IMR-90 (cell line): ENCODE measurements at regions not wholly inside any gene's neighbourhood (a gene's known extent, or its start where the extent isn't known, plus 50 kb on each side); places are given as distances from the start of the nearest gene placed in this dataset.

Source experiments
- ATAC-seq: fragments of 200-7000 bp; cut with Tn5 transposase; 2 replicates; pipeline ENCODE4 v1.9.1; 2020; ENCODE audit warnings: low read depth, mild to moderate bottlenecking, moderate library complexity
- BruUV-seq: library from RNA; stranded (reverse); fragments of 400-500 nt; replicated peaks from 2 replicates; lab custom pipeline; 2021; lab: Mats Ljungman, UMichigan
- CTCF ChIA-PET: fragments of 300-600 bp; formaldehyde crosslinking; extraction: SDS; loops from one replicate; lab custom pipeline; 2021; ENCODE audit warnings: antibody characterized with exemption; lab: Yijun Ruan, JAX
- POLR2A ChIA-PET: fragments of 300-600 bp; sonication (Branson Sonifier 250); formaldehyde crosslinking; loops from one replicate; lab custom pipeline; 2022; ENCODE audit warnings: antibody characterized with exemption; ENCODE audit not compliant: unreplicated experiment; lab: Charles Lee
- DNase-seq: peaks from one replicate; pipeline ENCODE4 v3.0.0; 2013
- H2AFZ ChIP-seq: replicated peaks from 2 replicates; pipeline ENCODE3; 2013; ENCODE audit warnings: low read length, mild to moderate bottlenecking; ENCODE audit not compliant: poor library complexity
- H2AK5ac ChIP-seq: 2 replicates; pipeline ENCODE4 v1.6.1; 2013; ENCODE audit warnings: low read depth, low read length, inconsistent platforms
- H2AK9ac ChIP-seq: replicated peaks from 2 replicates; pipeline ENCODE3; 2013; ENCODE audit warnings: mild to moderate bottlenecking, low read depth, low read length, moderate library complexity; ENCODE audit not compliant: poor library complexity
- H2BK120ac ChIP-seq: 2 replicates; pipeline ENCODE4 v1.6.1; 2013; ENCODE audit warnings: low read depth, low read length, inconsistent platforms
- H2BK15ac ChIP-seq: 3 replicates; pipeline ENCODE4 v1.6.1; 2013; ENCODE audit warnings: low read depth, low read length, inconsistent platforms
- H2BK20ac ChIP-seq: 2 replicates; pipeline ENCODE4 v1.6.1; 2013; ENCODE audit warnings: low read depth, mild to moderate bottlenecking, inconsistent platforms, low read length, moderate library complexity
- H2BK5ac ChIP-seq: 2 replicates; pipeline ENCODE4 v1.6.1; 2013; ENCODE audit warnings: mild to moderate bottlenecking, low read depth, low read length, inconsistent platforms; ENCODE audit not compliant: poor library complexity, severe bottlenecking
- H3K14ac ChIP-seq: replicated peaks from 2 replicates; pipeline ENCODE4 v1.6.1; 2013; ENCODE audit warnings: low read depth, low read length, inconsistent platforms
- H3K18ac ChIP-seq: 2 replicates; pipeline ENCODE4 v1.6.1; 2013; ENCODE audit warnings: low read depth, low read length, control low read depth
- H3K23ac ChIP-seq: 2 replicates; pipeline ENCODE4 v1.6.1; 2013; ENCODE audit warnings: low read depth, low read length, inconsistent platforms
- H3K27ac ChIP-seq: 2 replicates; pipeline ENCODE4 v1.5.1; 2013; ENCODE audit warnings: mild to moderate bottlenecking, control low read depth, low read length; ENCODE audit not compliant: insufficient read depth
- H3K27me3 ChIP-seq: 2 replicates; pipeline ENCODE4 v1.6.1; 2013; ENCODE audit warnings: low read length; ENCODE audit not compliant: control insufficient read depth, insufficient read depth
- H3K36me3 ChIP-seq: 2 replicates; pipeline ENCODE4 v1.6.1; 2013; ENCODE audit warnings: low read length, mixed read lengths; ENCODE audit not compliant: control insufficient read depth, insufficient read depth
- H3K4ac ChIP-seq: 2 replicates; pipeline ENCODE4 v1.6.1; 2013; ENCODE audit warnings: low read depth, low read length, inconsistent platforms
- H3K4me1 ChIP-seq: 2 replicates; pipeline ENCODE4 v1.6.1; 2013; ENCODE audit warnings: low read length, mixed read lengths; ENCODE audit not compliant: control insufficient read depth, insufficient read depth
- H3K4me2 ChIP-seq: 2 replicates; pipeline ENCODE4 v1.6.1; 2013; ENCODE audit warnings: low read depth, mild to moderate bottlenecking, control low read depth, low read length, moderate library complexity
- H3K4me3 ChIP-seq: 2 replicates; pipeline ENCODE4 v1.5.1; 2013; ENCODE audit warnings: low read depth, mild to moderate bottlenecking, control low read depth, low read length, moderate library complexity; ENCODE audit not compliant: insufficient read depth
- H3K56ac ChIP-seq: 2 replicates; pipeline ENCODE4 v1.6.1; 2013; ENCODE audit warnings: low read length, inconsistent platforms; ENCODE audit not compliant: insufficient read depth; ENCODE audit errors: extremely low read depth
- H3K79me1 ChIP-seq, 2 experiments: 2 replicates each; pipeline ENCODE4 v1.6.1; 2013; ENCODE audit warnings: low read length in 2 of 2, inconsistent platforms in 1 of 2, low read depth in 1 of 2
- H3K9ac ChIP-seq: 2 replicates; pipeline ENCODE4 v1.6.1; 2013; ENCODE audit warnings: low read depth, low read length, control low read depth
- H3K9me1 ChIP-seq: 2 replicates; pipeline ENCODE4 v1.6.1; 2013; ENCODE audit warnings: low read length, inconsistent platforms; ENCODE audit not compliant: insufficient read depth
- H3K9me3 ChIP-seq: 2 replicates; pipeline ENCODE4 v1.6.1; 2013; ENCODE audit warnings: low read length; ENCODE audit not compliant: control insufficient read depth, insufficient read depth
- H4K20me1 ChIP-seq: 2 replicates; pipeline ENCODE4 v1.6.1; 2013; ENCODE audit warnings: low read length, inconsistent platforms; ENCODE audit not compliant: insufficient read depth
- H4K5ac ChIP-seq: 2 replicates; pipeline ENCODE4 v1.6.1; 2013; ENCODE audit warnings: mild to moderate bottlenecking, low read depth, low read length, control low read depth
- H4K8ac ChIP-seq, 2 experiments: 2 replicates each; pipeline ENCODE4 v1.6.1; 2013; ENCODE audit warnings: low read depth in 2 of 2, low read length in 2 of 2, control low read depth in 1 of 2, inconsistent platforms in 1 of 2
- H4K91ac ChIP-seq: 2 replicates; pipeline ENCODE4 v1.6.1; 2013; ENCODE audit warnings: low read depth, low read length, inconsistent platforms; ENCODE audit not compliant: insufficient read depth
- CHD1 ChIP-seq: IDR thresholded peaks from 2 replicates; pipeline ENCODE4 v1.6.1; 2012; ENCODE audit warnings: low read depth, low read length, improper control_type of control experiment
- FOS ChIP-seq: fragments of 150-350 bp; IDR thresholded peaks from 2 replicates; pipeline ENCODE4 v1.6.1; 2016; ENCODE audit warnings: low read depth, low read length
- MAFK ChIP-seq: IDR thresholded peaks from 2 replicates; pipeline ENCODE4 v1.6.1; 2012; ENCODE audit warnings: low read depth, low read length, improper control_type of control experiment
- MAZ ChIP-seq: IDR thresholded peaks from 2 replicates; pipeline ENCODE4 v1.6.1; 2012; ENCODE audit warnings: low read depth, mild to moderate bottlenecking, low read length, improper control_type of control experiment, moderate library complexity, borderline replicate concordance
- NFE2L2 ChIP-seq: fragments of 150-350 bp; IDR thresholded peaks from 2 replicates; pipeline ENCODE4 v1.6.1; 2016; ENCODE audit warnings: low read depth, mild to moderate bottlenecking, low read length
- RAD21 ChIP-seq: IDR thresholded peaks from 2 replicates; pipeline ENCODE4 v1.6.1; 2012; ENCODE audit warnings: low read length, improper control_type of control experiment
- USF2 ChIP-seq: fragments of 150-350 bp; IDR thresholded peaks from 2 replicates; pipeline ENCODE4 v1.6.1; 2017; ENCODE audit warnings: mild to moderate bottlenecking, antibody characterized with exemption, low read length, low read depth
- WGBS, 2 experiments: methylation state at CpG; one replicate each; pipeline versions ENCODE4 v1.1.5 to v1.1.7; 2013; ENCODE audit warnings: missing lambda C conversion rate in 2 of 2; ENCODE audit not compliant: insufficient read length in 1 of 2; ENCODE audit errors: extremely low coverage in 2 of 2; 5-methylcytosine and 5-hydroxymethylcytosine counted together
- dilution Hi-C: fragments of 300-500 bp; cut with HindIII; formaldehyde crosslinking; loops from one replicate; pipeline ENCODE4 v1.14.3; 2018; ENCODE audit warnings: low sequenced_read_pairs; ENCODE audit not compliant: unreplicated experiment
- in situ Hi-C: fragments of 300-500 bp; cut with MboI; formaldehyde crosslinking; loops from 3 replicates; pipeline ENCODE4 v1.14.3; 2019; ENCODE audit warnings: low sequenced_read_pairs, inconsistent platforms, mixed read lengths
- intact Hi-C: fragments of 100-400 bp; cut with micrococcal nuclease; formaldehyde crosslinking; loops from 2 replicates; pipeline ENCODE4 v1.10.0; 2022

DNA sequence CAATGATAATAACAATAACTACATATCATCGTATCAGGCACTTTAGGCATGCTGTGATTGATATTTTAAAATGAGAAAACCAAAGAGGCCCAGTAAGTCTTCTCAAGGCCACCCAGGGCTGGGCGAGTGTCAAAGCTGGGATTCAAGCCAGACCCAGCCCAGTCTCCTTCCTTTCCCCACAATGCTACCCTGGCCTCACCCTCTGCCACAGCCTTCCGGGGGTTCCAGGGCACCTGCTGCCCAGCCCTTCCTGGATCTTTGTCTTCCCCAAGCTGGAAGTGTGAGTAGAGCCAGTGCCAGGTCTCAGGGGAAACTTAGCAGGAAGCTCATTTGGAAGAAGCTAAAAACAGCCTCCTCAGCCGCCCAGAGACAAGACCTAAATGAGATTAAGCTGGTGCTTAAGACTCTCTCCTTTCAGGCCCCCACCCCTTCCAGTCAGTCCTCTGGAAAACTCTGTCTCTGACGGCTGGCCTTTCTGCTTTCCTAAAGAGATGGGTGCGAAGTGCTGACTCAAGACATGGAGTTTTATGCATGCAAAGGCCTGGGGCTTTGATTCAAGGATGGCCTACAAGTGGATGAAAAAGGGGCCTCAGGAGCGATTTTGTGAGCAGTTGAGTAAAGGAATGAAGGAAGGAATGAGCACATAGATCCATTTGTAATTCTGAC, 184.2 kb downstream of the KCNA5 start:
- Histone ChIP-seq H4K8ac (no peak overlapping the region), H4K91ac (no peak overlapping the region), H3K9ac (no peak overlapping the region), H3K27me3 (peaks cover 3% of the 10 kb centered on the region), H3K36me3 (no peaks in the 10 kb centered on the region), H3K4me2 (no peak overlapping the region), H3K4me3 (no peak overlapping the region), H3K14ac (no peak overlapping the region), H3K27ac (no peak overlapping the region), H2AK5ac (no peak overlapping the region), H2BK15ac (no peak overlapping the region), H3K9me1 (no peaks in the 10 kb centered on the region), H2BK20ac (no peak overlapping the region), H3K4ac (no peak overlapping the region), H3K4me1 (0 out of 2 replicates have a peak, but pooled peaks cover 2% of the 10 kb centered on the region), H3K9me3 (no peaks in the 10 kb centered on the region), H4K5ac (no peak overlapping the region), H3K56ac (no peak overlapping the region), H2BK5ac (no peak overlapping the region), H3K18ac (no peak overlapping the region), H3K23ac (no peak overlapping the region), H2BK120ac (no peak overlapping the region), H2AFZ (no peak overlapping the region), H4K20me1 (no peaks in the 10 kb centered on the region), H3K79me1 (no peaks in the 10 kb centered on the region), H2AK9ac (no peak overlapping the region)
- no TSS peak for BruUV-seq
- dilution Hi-C loops, result no loop called here
- ChIA-PET POLR2A (no interaction called here), CTCF (no interaction called here)
- no peak for TF ChIP-seq MAFK
- no peak for TF ChIP-seq USF2
- no peak for TF ChIP-seq NFE2L2
- TF ChIP-seq CHD1, result no peak
- no peak for TF ChIP-seq RAD21
- TF ChIP-seq MAZ, result no peak
- TF ChIP-seq FOS, result no peak
- ATAC-seq, result no peak
- in situ Hi-C loops, result no loop called here
- WGBS, 2 experiments, result 72% methylated on average over 2 of the region's 7 CpGs; no CpG with 5 or more reads in 1 of the 2 experiments
- intact Hi-C loops, result no loop called here
- no peak for DNase-seq
